Fibroblast of lung (primary cell): ENCODE measurements at regions not wholly inside any gene's neighbourhood (a gene's known extent, or its start where the extent isn't known, plus 50 kb on each side); places are given as distances from the start of the nearest gene placed in this dataset.

ENCODE experiments used
- DNase-seq, 2 donors: peaks; one replicate each; pipeline versions ENCODE4 v3.0.0 to v3.0.0-alpha.2; 2010; ENCODE audit warnings: low read depth in 2 of 2
- H2AFZ ChIP-seq: 2 replicates; pipeline ENCODE4 v1.5.1; 2012; ENCODE audit warnings: low read length, control low read depth, inconsistent platforms
- H3K27ac ChIP-seq: 2 replicates; pipeline ENCODE4 v1.5.1; 2011; ENCODE audit warnings: low read length, control low read depth; ENCODE audit not compliant: insufficient read depth
- H3K27me3 ChIP-seq: 2 replicates; pipeline ENCODE4 v1.5.1; 2011; ENCODE audit warnings: mild to moderate bottlenecking, low read length; ENCODE audit not compliant: control insufficient read depth, insufficient read depth
- H3K36me3 ChIP-seq: 2 replicates; pipeline ENCODE4 v1.5.1; 2011; ENCODE audit warnings: low read length; ENCODE audit not compliant: control insufficient read depth, insufficient read depth
- H3K4me1 ChIP-seq: 2 replicates; pipeline ENCODE4 v1.5.1; 2011; ENCODE audit warnings: low read length; ENCODE audit not compliant: control insufficient read depth, insufficient read depth; ENCODE audit errors: extremely low read depth
- H3K4me2 ChIP-seq: 2 replicates; pipeline ENCODE4 v1.5.1; 2011; ENCODE audit warnings: low read length, control low read depth; ENCODE audit not compliant: insufficient read depth; ENCODE audit errors: extremely low read depth
- H3K4me3 ChIP-seq, 4 experiments: fragments of 200-600 bp in 1 of 4; sonication (generic) in 1 of 4; replicated peaks in 1 of 4; 2 replicates each; pipeline ENCODE4 v1.5.1; 2011 to 2016; ENCODE audit warnings: low read length in 4 of 4, low read depth in 3 of 4, mild to moderate bottlenecking in 3 of 4, control low read depth in 2 of 4, inconsistent platforms in 1 of 4, mixed read lengths in 1 of 4; ENCODE audit not compliant: insufficient read depth in 1 of 4; ENCODE audit errors: control extremely low read depth in 1 of 4
- H3K79me2 ChIP-seq: 2 replicates; pipeline ENCODE4 v1.5.1; 2012; ENCODE audit warnings: mild to moderate bottlenecking, low read length, inconsistent platforms; ENCODE audit not compliant: control insufficient read depth, insufficient read depth
- H3K9ac ChIP-seq: 2 replicates; pipeline ENCODE4 v1.5.1; 2011; ENCODE audit warnings: mild to moderate bottlenecking, low read length, control low read depth; ENCODE audit not compliant: insufficient read depth
- H3K9me3 ChIP-seq: 2 replicates; pipeline ENCODE4 v1.5.1; 2012; ENCODE audit warnings: low read depth, low read length; ENCODE audit not compliant: control insufficient read depth, insufficient read depth
- H4K20me1 ChIP-seq: 2 replicates; pipeline ENCODE4 v1.5.1; 2011; ENCODE audit warnings: low read length; ENCODE audit not compliant: control insufficient read depth, insufficient read depth; ENCODE audit errors: extremely low read depth
- CTCF ChIP-seq, 2 donors: IDR thresholded peaks in 1 of 2; conservative IDR thresholded peaks in 1 of 2; 1 replicate in 1 of 2; 2 replicates in 1 of 2; pipeline ENCODE4 v1.5.1; 2011 to 2012; ENCODE audit warnings: low read length in 2 of 2, control low read depth in 1 of 2, inconsistent platforms in 1 of 2, low read depth in 1 of 2, mild to moderate bottlenecking in 1 of 2
- EZH2 ChIP-seq: IDR thresholded peaks from 2 replicates; pipeline ENCODE4 v1.5.1; 2012; ENCODE audit warnings: low read length, control low read depth, mild to moderate bottlenecking; ENCODE audit errors: missing control alignments

GRCh38 chr7:84546403-84546802 lies 351.8 kb upstream of the SEMA3A start:
- peaks cover 2% of the 10 kb centered on the region for H3K4me1 ChIP-seq
- H2AFZ ChIP-seq: no peak overlapping the region
- H3K79me2 ChIP-seq: no peaks in the 10 kb centered on the region
- no peak for DNase-seq
- H3K27me3 ChIP-seq: no peaks in the 10 kb centered on the region
- no peaks in the 10 kb centered on the region for H3K9me3 ChIP-seq
- no peak overlapping the region for H3K4me3 ChIP-seq
- H3K36me3 ChIP-seq: no peaks in the 10 kb centered on the region
- H3K4me2 ChIP-seq: no peak overlapping the region
- TF ChIP-seq CTCF (conservative IDR thresholded peaks at IDR 0.05 in 1 of 2, IDR thresholded peaks at IDR 0.05 in 1 of 2; ENCODE audit: low read depth in 1 of 2, low read length in 2 of 2): no peak
- TF ChIP-seq EZH2: no peak
- no peak overlapping the region for H3K9ac ChIP-seq
- H3K27ac ChIP-seq: no peak overlapping the region
- no peaks in the 10 kb centered on the region for H4K20me1 ChIP-seq

GRCh38 chr7:84538268-84538667 lies 343.7 kb upstream of the SEMA3A start:
- no peak overlapping the region for H3K9ac ChIP-seq
- no peak for TF ChIP-seq EZH2
- no peak overlapping the region for H3K4me2 ChIP-seq
- no peaks in the 10 kb centered on the region for H3K9me3 ChIP-seq
- H3K27ac ChIP-seq: no peak overlapping the region
- peak; percentile 23 to 37 for DNase-seq
- H4K20me1 ChIP-seq: no peaks in the 10 kb centered on the region
- H3K4me3 ChIP-seq: no peak overlapping the region
- H3K79me2 ChIP-seq: no peaks in the 10 kb centered on the region
- H3K36me3 ChIP-seq: no peaks in the 10 kb centered on the region
- H3K4me1 ChIP-seq: no peaks in the 10 kb centered on the region
- no peak overlapping the region for H2AFZ ChIP-seq
- H3K27me3 ChIP-seq: no peaks in the 10 kb centered on the region

DNA sequence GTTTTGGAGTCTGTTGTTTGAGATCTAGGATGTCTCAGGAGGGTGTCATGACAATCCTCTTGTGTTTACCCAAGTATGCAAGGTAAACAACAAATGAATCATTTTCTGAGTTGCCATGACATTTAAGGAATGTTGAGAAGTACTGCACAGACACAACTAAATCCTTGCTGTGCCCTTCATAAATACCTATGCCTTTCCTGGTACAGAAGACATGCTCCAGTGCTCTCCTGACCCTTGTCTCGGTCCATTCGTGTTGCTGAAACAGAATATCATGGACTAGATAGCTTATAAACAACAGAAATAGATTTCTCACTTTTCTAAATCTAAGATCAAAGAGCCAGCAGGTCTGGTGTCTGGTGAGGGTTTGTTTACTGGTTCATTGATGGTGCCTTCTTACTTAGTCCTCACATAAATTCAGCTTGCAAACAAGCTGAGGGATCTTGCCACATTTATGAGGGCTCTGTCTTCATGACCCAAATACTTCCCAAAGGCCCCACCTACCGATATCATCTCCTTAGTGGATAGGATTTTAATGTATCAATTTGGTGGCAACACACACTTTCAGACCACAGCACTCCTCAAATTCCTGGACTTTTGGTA lies 341.8 kb upstream of the SEMA3A start:
- no peaks in the 10 kb centered on the region for H3K4me1 ChIP-seq
- no peak overlapping the region for H3K4me3 ChIP-seq
- H4K20me1 ChIP-seq: no peaks in the 10 kb centered on the region
- no peaks in the 10 kb centered on the region for H3K9me3 ChIP-seq
- TF ChIP-seq CTCF (conservative IDR thresholded peaks at IDR 0.05 in 1 of 2, IDR thresholded peaks at IDR 0.05 in 1 of 2; ENCODE audit: low read depth in 1 of 2, low read length in 2 of 2): no peak
- no peak for TF ChIP-seq EZH2
- no peak overlapping the region for H2AFZ ChIP-seq
- H3K27ac ChIP-seq: no peak overlapping the region
- H3K36me3 ChIP-seq: no peaks in the 10 kb centered on the region
- H3K27me3 ChIP-seq: no peaks in the 10 kb centered on the region
- H3K4me2 ChIP-seq: no peak overlapping the region
- no peaks in the 10 kb centered on the region for H3K79me2 ChIP-seq
- H3K9ac ChIP-seq: no peak overlapping the region
- DNase-seq: peak in 1 of 2 donors; percentile 25
